Inferior parietal cortex (tissue), 1 donor: ENCODE measurements at regions not wholly inside any gene's neighbourhood (a gene's known extent, or its start where the extent isn't known, plus 50 kb on each side); places are given as distances from the start of the nearest gene placed in this dataset.

Experiments used
- DNase-seq: peaks from one replicate; pipeline ENCODE4 v3.0.0-alpha.2; 2016; ENCODE audit errors: extremely low spot score

- DNase-seq: no peak
These were observed 533.6 kb downstream of the HAO1 start for GRCh38 chr20:7406671-7407070.

- DNase-seq: no peak
These were observed 530.1 kb downstream of the HAO1 start for GRCh38 chr20:7410150-7410549.

GRCh38 chr20:7411075-7411474, 529.2 kb downstream of the HAO1 start:
- no peak for DNase-seq

- DNase-seq: no peak
These were observed 524.8 kb downstream of the HAO1 start for GRCh38 chr20:7415427-7415826.

- no peak for DNase-seq
These were observed 523.9 kb downstream of the HAO1 start for GRCh38 chr20:7416382-7416781.

- DNase-seq: no peak
These were observed 519.9 kb downstream of the HAO1 start for GRCh38 chr20:7420345-7420744.

GRCh38 chr20:7426890-7427496, 513.3 kb downstream of the HAO1 start:
- DNase-seq: no peak

- no peak for DNase-seq
These were observed 511.3 kb downstream of the HAO1 start for GRCh38 chr20:7428946-7429345.

GRCh38 chr20:7432612-7433011, 507.6 kb downstream of the HAO1 start:
- no peak for DNase-seq

GRCh38 chr20:7437311-7437710, 502.9 kb downstream of the HAO1 start:
- DNase-seq: no peak

- DNase-seq: no peak
These were observed 491.0 kb downstream of the HAO1 start for GRCh38 chr20:7449269-7449668.

GRCh38 chr20:7452890-7453289, 487.4 kb downstream of the HAO1 start:
- DNase-seq: no peak

- no peak for DNase-seq
These were observed 486.2 kb downstream of the HAO1 start for GRCh38 chr20:7454047-7454446.

GRCh38 chr20:7458459-7458858, 481.8 kb downstream of the HAO1 start:
- no peak for DNase-seq

GRCh38 chr20:7459083-7459482, 481.2 kb downstream of the HAO1 start:
- DNase-seq: no peak

GRCh38 chr20:7463290-7463689, 477.0 kb downstream of the HAO1 start:
- no peak for DNase-seq

GRCh38 chr20:7470912-7471311, 469.3 kb downstream of the HAO1 start:
- DNase-seq: no peak

GRCh38 chr20:7490288-7490687, 450.0 kb downstream of the HAO1 start:
- DNase-seq: no peak

GRCh38 chr20:7492257-7492656, 448.0 kb downstream of the HAO1 start:
- DNase-seq: no peak

- no peak for DNase-seq
These were observed 446.9 kb downstream of the HAO1 start for GRCh38 chr20:7493311-7493710.

GRCh38 chr20:7496394-7496991, 443.8 kb downstream of the HAO1 start:
- no peak for DNase-seq

GRCh38 chr20:7497985-7498384, 442.3 kb downstream of the HAO1 start:
- no peak for DNase-seq

GRCh38 chr20:7499201-7499600, 441.1 kb downstream of the HAO1 start:
- no peak for DNase-seq

GRCh38 chr20:7500231-7500663, 440.0 kb downstream of the HAO1 start:
- DNase-seq: no peak
